ENCODE measurements at regions not wholly inside any gene's neighbourhood (a gene's known extent, or its start where the extent isn't known, plus 50 kb on each side); places are given as distances from the start of the nearest gene placed in this dataset.
"Not testable (repeated sequence)": the region's sequence is repeated elsewhere in the genome, so short reads cannot be mapped to it uniquely, and the experiment has no call there.

DNA sequence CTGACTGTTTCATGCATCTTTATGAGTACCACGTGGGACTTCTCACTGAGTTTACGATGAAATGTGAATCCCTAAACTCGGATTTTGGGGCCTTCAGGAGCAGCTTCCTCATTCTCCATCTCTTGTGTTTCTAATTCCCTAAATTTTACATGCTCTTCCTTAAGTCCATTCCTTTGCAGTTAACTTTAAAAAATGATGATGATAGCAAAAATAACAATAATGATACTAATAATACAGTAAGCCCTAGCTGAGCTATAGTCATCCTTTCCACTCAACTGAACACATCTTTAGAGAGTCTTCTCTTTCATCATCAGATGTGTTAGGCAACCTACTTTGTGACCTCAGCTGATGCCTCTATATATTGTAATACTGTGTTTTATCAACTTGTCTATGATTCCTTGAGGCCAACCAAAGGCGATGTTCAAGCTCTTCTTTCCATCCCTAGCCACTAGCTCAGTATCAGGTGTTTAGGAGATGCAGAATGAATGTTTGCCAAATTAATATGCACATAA lies 1196.4 kb downstream of the VRK1 start:
- DNase-seq: no peak

DNA sequence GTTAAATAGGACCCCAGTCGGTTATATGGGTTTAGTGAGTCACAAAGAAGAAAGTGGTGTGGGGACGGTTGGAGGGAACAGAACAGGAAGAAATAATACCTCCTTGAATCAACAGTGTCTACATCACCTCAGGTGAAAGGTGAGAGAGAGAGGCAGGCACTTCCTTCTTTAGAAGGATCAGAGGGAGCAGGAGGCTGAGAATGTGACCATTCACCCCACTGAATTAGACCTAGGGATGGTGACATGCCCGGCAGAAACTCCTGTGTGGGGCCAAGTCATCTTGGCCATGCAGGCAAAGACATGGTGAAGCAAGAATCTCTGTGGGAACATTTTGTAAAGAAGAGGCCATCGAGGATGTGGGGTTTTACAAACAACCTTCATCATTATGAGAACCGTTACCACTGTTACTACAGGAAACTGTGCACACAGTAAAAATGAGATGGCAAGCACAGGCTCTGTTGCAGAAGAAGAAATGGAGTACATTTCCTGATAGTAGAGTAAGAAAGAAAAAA lies 1196.9 kb downstream of the VRK1 start:
- no peak for DNase-seq

DNA sequence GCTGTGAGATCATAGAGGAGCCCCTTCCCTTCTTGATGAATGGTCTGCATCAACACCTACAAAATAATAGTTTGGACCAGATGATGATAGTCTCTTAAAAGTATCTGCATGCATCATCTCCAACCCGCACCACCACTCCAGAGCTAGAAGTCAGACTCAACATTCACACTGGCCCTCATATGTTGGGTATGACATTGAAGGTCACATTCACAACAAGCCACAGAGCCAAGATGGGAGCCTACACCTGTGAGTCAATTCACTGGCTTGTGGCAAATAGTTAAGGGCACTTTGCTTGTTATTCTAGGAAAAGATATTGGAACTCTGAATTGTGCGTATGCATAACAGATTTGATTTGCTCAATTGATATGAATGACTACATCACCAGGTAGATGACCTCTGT lies 1197.9 kb downstream of the VRK1 start:
- DNase-seq: no peak

DNA sequence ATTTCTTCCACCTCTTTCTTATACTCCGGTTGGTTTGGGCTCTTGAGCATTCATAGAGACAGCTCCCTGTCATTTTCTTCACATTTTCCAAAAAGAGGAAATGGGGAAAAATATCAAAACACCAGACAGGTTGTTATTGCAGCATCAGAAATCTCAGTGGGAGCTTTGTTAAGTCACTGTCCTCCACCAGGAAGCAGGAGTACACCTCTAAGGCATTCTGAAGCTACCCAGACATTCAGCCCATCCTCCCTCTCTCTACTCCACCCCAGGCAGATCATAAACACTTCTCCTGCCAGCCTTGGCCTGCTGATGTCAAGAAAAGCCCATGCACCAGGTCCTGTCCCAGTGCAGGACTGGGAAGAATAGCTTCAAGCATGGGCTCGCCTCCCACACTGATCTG lies 1198.3 kb downstream of the VRK1 start:
- DNase-seq: no peak

DNA sequence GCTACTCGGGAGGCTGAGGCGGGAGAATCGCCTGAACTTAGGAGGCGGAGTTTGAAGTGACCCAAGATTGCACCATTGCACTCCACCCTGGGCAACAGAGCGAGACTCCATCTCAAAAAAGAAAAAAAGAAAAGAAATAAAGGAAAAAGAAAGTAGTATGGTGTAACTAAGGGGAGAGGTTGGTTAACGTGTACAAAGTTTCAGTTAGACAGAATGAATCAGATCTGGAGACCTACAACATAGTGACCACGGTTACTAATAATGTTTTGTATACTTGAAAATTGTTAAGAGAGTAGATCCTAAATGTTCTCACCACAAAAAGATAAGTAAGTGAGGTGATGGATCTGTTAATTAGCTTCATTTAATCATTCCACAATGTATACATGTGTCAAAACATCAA lies 1208.8 kb downstream of the VRK1 start:
- no peak for DNase-seq

DNA sequence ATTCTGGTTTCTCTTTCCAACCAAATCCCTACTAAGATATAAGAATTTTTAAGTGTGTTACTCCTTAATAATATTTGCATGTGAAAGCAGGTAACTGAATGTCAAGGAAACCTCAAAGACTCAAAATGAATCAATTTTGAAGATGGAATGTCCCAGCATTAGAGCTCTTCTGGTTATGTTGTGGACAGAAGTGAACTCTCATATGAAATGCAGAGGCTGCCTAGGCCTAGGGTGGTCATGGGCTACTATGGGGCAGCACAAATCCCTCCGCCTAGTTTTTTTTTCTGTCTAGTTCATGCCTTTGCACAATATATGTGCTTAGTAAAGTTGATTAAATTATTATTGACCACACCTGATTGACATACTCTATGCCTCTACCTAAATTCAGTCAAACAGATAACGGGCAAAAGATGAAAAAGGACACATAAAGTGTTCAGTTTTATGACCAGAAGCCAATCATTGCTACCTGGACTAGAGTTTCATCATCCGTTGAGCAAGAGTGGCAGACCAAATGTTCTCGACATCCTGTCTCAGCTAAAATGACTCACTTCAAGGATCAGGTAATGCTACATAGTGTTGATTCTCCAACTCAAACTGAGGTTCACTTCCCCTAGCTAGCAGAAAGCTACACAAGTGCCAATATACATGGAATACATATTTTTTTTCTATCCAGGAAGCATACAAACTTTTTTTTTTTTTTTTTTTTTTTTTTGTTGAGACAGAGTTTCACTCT lies 1211.4 kb downstream of the VRK1 start:
- DNase-seq: no peak

DNA sequence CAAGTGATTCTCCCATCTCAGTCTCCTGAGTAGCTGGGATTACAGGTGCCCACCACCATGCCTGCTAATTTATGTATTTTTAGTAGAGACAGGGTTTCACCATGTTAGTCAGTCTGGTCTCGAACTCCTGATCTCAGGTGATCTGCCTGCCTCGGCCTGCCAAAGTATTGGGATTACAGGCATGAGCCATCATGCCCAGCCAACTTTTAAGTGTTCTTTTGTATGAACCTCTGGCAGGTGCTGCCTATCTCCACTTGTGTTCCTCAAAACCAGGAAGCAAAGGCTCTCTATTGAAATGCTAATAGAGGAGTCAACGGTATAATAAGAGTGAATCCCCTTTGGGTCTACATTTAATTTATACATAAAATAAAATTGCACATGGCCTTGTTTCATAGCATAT lies 1212.0 kb downstream of the VRK1 start:
- not testable (repeated sequence) for DNase-seq

DNA sequence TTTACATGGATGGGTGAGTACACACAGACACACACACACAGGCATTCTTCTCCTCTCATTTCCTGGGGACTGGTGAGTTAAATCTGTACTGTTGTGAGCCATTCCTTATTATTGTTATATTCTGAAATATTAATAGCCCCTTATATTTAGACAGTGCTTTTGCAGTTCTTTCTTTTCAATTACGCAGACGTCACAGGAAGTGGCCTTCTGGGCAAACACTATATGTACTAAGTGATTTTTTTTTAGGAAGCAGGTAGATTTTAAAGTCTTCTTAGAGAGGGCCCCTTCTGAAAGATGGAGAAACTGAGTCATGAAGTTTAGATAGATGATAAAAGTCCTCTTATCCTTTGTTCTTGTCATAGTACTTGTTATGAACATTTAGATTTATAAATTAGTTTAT lies 1213.6 kb downstream of the VRK1 start:
- no peak for DNase-seq

DNA sequence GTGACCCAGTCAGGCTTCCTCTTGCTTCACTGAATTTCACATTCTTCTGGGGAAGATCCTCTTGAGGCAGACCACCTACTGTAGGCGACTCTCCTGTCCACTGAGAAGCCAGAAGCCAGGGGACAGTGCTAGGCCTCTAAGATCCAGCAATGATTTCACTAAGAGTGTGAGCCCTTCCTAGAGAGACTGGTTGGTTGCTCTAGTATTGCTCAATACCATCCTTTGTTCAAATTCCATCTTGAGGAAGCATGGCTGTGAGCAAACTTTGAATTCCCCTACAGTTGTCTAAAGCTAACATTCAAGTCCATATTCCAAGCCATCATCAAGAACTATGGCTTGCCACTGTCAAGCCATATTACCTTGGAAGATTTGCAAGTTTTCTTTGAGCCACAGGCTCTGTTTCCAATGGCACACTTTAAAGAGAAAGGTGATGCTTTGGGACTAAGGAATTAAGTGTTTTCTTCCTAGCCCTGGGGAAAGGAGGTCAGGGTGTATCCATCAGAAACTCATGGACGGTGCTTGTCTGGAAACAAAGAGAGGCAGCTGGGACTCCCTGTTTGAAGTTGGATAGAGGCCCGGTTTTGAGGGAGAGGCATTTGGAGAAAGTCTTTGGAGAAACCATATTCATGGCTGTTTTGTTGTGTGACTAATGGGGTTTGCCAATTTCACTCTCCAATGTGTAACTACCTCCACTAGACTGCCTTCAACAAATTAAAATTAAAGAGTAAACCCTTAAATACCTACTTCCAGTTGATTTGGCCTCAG lies 1217.9 kb downstream of the VRK1 start:
- DNase-seq: no peak

DNA sequence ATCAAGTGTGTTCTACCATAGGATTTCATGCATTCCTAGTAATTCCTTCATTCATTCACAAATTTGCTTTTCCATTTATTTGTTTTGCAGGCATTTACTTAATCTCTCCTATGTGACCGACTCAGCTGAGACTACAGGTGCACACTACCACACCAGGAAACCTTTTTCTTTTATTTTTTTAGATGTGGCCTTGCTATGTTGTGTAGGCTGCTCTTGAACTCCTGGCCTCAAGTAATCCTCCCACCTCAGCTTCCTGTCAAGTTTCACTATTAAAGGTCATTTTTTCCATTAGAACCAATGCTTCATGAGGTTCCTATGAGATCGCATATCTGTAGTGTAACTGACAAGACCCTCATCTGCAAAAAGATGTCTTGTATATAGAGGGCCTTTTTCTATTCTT lies 1218.7 kb downstream of the VRK1 start:
- no peak for DNase-seq

DNA sequence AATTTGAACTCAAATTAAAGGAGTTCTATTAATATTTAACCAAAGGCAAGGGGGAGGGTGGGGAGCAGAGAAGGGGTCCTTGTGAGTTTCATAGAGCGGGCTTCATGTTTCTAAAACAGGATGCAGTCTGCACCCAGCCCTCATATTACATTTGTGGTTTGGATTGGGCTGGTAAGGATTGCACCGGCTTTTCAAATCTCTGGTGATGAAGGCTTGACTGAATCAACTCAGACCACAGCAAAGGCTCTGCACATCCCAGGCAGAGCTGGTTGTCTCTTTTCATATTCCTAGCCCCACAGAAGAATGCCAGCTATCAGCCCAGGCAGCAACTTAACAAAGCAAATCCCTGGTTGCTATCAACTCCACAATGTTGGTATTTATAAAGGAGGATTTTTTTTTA lies 1221.4 kb downstream of the VRK1 start:
- no peak for DNase-seq

DNA sequence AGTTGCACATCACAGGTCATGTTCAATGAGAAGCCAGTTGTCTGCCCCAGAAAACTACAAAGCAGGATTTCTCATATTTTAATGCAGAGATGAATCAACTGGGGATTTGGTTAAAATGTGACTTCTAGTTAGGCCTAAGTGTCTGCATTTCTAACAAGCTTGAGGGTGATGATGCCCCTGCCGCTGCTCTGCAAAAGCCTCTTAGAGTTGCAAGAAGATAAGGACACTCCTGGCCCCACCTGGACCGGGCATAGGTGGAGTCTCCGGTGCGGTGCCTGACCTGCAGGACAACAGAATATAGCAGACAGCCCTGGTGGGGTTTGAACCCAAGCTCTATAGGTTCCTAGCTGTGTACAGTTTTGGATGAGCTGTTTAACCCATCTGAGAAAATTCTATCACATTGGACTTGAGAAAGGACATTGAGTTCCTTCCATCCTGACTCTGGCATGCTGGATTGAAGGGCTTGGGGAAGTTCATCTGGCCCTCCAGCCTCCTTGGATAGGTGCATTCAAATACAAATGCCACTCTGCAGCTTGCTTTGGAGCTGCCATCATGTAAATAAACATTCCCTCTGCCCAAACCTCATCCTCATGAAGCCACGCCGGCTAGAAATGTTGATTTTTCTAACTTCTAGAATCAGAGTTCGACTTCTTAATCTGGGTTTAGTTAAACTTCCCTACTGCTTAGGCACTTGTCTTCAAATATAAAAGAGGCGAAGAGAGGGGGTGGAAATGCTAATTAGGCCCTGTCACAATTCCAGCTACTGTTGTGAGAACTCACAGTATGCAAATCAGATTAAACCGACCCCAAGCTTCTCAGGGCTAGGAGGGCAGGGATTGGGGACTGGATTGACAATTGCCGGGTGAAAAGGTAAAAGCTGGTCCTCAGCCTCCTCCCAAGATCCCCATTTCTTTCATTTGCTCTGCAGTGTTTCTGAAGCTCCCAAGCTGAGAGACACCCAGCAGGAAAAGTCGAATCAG lies 1225.6 kb downstream of the VRK1 start:
- no peak for DNase-seq

DNA sequence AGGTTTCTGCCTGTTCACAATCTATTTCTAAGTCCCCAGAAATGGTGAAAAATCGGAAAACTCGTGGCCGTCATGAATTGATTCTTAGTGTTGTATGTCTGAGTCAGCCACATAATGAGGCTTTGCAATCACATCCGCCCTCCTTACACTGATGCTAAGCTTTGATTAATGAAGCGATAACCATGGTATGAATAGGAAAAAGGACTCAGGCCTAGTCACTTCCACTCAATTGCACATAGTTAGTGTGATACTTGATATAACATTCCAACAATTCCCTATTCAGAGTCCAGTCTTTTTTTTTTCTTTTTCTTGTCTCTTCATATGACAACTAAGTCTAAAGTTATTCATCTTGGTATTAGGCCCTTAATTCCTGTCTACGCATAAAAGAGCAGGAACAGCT lies 1231.0 kb downstream of the VRK1 start:
- no peak for DNase-seq

DNA sequence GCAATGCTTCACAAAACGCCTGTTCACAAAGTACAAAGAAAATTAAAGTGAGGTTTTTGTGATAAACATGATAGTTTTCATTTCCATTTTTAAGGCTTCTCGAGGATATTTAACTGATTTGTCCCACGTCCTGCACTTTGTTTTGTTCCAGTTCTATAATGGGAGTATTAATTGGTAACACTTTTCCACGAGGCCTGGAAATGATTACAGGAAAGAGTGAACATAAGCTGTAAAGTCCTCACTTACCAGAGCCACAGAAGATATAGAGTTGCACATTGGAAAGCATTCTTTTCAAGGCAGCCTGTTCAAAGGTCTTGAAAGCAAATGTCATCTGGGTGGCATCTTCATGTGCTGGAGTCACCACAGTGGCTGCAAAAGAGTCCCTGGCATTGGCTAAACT lies 1236.6 kb downstream of the BCL11B start:
- DNase-seq: no peak

DNA sequence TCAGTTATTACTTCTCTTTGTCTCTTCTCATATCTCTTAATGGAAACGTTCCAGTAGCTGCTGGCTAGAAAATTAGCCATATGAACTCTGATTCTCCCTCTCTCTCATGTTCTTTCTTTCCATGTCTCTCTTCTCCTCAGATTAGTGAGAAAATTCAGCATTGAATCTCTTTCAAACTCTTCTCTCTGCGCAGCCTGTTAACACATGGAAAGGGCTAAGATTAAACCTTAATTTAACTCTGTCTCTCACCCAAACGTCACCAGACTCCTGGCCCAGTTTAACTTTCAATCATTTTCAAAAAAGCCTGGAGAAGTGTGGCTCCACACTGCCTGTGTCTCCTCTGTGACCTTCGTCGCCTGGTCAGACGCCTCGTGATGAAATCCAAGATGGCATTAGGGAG lies 1234.2 kb downstream of the BCL11B start:
- no peak for DNase-seq

DNA sequence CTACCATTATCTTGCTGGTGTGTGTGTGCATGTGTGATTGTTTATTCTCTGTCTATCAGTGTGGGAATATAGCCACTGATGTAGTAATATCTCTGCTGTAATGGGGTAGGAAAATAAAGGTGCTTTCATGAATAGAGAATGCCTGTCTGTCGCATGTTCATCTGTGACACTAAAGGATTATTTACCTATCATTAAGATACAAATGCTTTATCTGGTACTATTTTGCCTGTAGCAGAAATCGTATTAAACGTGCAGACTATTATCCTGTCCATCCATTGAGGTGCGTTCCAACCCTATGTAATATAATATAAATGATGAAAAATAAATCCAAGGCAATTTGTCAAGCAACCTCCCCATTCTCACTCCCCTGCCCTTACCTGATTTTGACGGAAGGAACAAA lies 1215.1 kb downstream of the BCL11B start:
- DNase-seq: no peak

DNA sequence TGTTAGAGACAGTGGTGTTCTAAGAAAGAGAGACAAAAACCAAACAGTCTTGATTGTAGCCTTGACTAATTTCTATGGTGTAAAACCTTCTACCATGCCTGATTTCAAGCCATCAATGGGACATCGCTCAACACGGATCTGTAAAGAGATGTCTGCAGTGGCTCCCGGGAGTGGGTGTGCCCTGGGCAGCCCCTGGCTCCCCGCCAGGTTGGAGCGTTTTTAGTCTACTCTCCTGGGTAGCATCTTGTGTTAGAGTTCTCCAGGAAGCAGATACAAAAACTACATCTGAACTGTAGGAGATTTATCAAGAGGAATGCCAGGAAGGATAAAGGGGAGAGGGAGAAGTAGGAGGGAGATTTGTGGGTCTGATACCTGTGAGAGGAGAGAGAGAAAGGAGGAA lies 1212.9 kb downstream of the BCL11B start:
- DNase-seq: no peak

DNA sequence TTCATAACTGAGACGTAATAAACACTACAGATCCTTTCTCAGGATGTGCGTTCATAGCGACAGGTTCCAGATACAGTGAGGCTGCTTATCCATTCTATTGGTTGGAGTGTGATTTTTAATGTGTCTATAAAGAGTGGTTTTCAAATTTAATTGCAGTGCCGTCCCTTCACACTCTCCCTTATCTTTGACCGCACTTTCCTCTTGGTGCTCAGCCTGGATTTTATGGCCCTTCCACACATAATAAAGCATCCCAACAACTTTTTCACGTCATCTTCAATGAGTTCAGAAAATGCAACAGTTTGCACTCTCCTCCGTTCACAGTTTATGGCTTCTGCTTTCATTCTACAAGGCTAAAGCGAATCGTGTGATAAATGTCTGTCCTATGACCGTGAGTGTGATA lies 1209.9 kb downstream of the BCL11B start:
- DNase-seq: no peak

DNA sequence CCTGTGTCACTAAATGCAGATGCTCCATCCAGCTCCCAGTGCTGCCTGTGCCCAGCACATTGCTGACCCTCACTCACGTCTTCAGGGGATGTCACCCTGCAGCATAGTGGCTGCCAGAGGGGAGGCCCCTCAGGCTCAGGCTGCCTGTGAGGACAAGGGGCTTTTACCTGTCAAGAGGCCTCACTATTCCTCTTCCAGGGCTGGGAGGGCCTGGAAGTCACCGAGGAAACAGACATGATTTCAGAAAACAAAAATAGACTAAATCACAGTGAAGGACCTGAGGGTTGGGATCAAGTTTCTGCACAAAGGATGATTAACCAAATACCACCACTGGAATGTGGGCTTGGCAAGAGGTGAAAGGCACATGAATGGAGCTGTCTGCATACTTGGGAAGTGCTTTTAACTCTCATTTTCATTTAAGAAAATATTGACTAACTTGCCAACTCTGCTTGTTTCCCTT lies 1202.3 kb downstream of the BCL11B start:
- DNase-seq: no peak

DNA sequence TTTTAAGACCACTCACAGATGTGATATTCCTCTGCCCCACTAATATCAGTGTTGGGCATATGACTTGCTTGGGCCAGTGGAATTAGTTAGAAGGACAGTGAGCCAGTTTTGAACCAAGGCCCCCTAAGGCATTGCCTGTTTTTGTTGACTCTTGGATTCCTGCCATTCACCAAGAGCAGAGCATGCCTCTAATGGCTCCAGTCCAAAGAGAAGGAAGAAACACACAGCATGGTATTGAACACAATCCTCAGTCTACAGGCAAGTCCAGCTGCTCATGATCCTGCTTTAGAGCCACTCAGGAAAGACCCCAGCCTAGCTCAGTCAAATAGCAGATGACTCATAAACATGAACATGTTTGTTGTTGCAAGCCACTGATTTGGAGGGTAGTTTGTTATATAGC lies 1201.5 kb downstream of the BCL11B start:
- no peak for DNase-seq

DNA sequence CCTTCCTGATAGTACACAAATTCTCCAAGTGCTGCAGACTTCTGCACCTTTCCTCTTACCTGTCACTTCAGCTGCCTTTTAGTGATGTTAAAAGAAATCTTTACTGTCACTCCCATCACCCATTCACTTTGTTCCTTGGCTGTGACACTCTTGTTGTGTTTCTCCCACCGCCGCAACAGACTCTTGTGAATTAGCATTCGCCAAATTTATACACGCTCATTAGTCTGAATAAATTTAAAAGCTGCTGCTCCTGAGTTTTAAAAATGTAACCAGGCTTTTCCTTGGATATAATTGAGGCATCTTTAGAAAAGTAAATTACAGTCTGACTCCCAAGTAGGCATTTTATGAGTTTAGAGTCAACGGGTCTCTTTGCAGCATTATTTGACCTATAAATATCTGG lies 1197.9 kb downstream of the BCL11B start:
- DNase-seq: no peak

DNA sequence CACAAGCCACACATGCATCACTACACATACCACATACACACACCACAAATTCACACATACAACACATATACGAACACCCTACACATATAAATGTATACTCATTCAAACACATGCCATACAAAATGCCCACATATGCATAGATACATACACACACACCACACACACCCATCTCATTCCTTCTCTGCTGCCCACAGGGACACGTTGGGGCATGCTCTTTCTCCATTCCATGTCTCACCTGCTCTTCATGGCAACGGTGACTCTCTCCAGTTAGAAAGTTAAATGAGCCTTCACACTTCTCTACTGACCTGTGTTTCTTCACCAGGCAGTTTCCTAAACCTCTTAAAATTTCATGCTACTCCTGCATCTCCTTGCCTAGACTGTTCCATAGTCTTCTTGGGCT lies 1194.8 kb downstream of the BCL11B start:
- no peak for DNase-seq

DNA sequence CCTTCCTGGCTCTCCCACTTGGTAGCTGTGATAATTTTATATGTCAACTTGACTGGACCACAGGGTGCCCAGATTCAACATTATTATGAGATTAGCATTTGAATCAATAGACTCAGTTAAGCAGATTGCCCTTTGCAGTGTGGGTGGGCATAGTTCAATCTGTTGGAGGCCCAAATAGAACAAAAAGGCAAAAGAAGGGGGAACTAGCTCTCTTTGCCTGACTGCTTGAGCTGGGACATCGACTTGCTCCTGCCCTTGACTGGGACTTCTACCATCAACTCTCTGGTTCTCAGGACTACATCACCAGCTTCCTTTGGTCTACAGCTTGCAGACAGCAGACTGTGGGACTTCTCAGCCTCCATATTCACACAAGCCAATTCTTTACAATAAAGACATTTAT lies 1189.2 kb downstream of the BCL11B start:
- no peak for DNase-seq

All from RPMI8226 (cell line).